Stimulated activated naive CD4-positive, alpha-beta T cell (primary cell): ENCODE measurements at regions not wholly inside any gene's neighbourhood (a gene's known extent, or its start where the extent isn't known, plus 50 kb on each side); places are given as distances from the start of the nearest gene placed in this dataset.

Experiments used
- DNase-seq, 6 experiments: peaks; one replicate each; lab custom pipeline; 2025; lab: John Stamatoyannopoulos, UW

GRCh38 chr22:27175021-27175838 is 517.8 kb downstream of the MIAT start:
- no peak for DNase-seq

GRCh38 chr22:27175974-27176373 is 518.6 kb downstream of the MIAT start:
- no peak for DNase-seq

GRCh38 chr22:27179161-27179560 is 521.8 kb downstream of the MIAT start:
- no peak for DNase-seq

- DNase-seq: no peak
Measured at GRCh38 chr22:27181537-27181936, 524.1 kb downstream of the MIAT start.

- DNase-seq: no peak
Measured at GRCh38 chr22:27183474-27183873, 526.1 kb downstream of the MIAT start.

GRCh38 chr22:27185099-27185709 is 527.8 kb downstream of the MIAT start:
- no peak for DNase-seq

- DNase-seq: no peak
Measured at GRCh38 chr22:27185760-27186302, 528.4 kb downstream of the MIAT start.

GRCh38 chr22:27186643-27187042 is 529.3 kb downstream of the MIAT start:
- no peak for DNase-seq

GRCh38 chr22:27192135-27192829 is 534.9 kb downstream of the MIAT start:
- DNase-seq: no peak

- DNase-seq: no peak
Measured at GRCh38 chr22:27193215-27193614, 535.8 kb downstream of the MIAT start.

GRCh38 chr22:27193636-27194035 is 536.2 kb downstream of the MIAT start:
- DNase-seq: no peak

GRCh38 chr22:27194096-27194748 is 536.8 kb downstream of the MIAT start:
- DNase-seq: no peak

GRCh38 chr22:27195094-27195493 is 537.7 kb downstream of the MIAT start:
- DNase-seq: no peak

- DNase-seq: no peak
Measured at GRCh38 chr22:27195494-27195893, 538.1 kb downstream of the MIAT start.

GRCh38 chr22:27196606-27197005 is 539.2 kb downstream of the MIAT start:
- no peak for DNase-seq

GRCh38 chr22:27197052-27197451 is 539.7 kb downstream of the MIAT start:
- no peak for DNase-seq

GRCh38 chr22:27197618-27198017 is 540.2 kb downstream of the MIAT start:
- no peak for DNase-seq

- DNase-seq: no peak
Measured at GRCh38 chr22:27198518-27199035, 541.2 kb downstream of the MIAT start.

GRCh38 chr22:27199354-27199753 is 542.0 kb downstream of the MIAT start:
- DNase-seq: no peak

GRCh38 chr22:27201276-27201675 is 543.9 kb downstream of the MIAT start:
- no peak for DNase-seq

- DNase-seq: no peak
Measured at GRCh38 chr22:27201741-27202140, 544.4 kb downstream of the MIAT start.

- DNase-seq: no peak
Measured at GRCh38 chr22:27203276-27203660, 545.9 kb downstream of the MIAT start.
